ENCODE measurements at regions not wholly inside any gene's neighbourhood (a gene's known extent, or its start where the extent isn't known, plus 50 kb on each side); places are given as distances from the start of the nearest gene placed in this dataset.
A peak's percentile ranks its signal among the peaks of the same experiment; 100 is the strongest.

GRCh38 chr9:120107138-120107537, 472.8 kb downstream of the CDK5RAP2 start:
- DNase-seq: no peak

GRCh38 chr9:120104771-120105170, 475.2 kb downstream of the CDK5RAP2 start:
- DNase-seq: no peak

GRCh38 chr9:120100595-120100994, 479.4 kb downstream of the CDK5RAP2 start:
- DNase-seq: no peak

- no peak for DNase-seq
These were observed 480.9 kb downstream of the CDK5RAP2 start for GRCh38 chr9:120099065-120099464.

GRCh38 chr9:120098584-120098983, 481.4 kb downstream of the CDK5RAP2 start:
- DNase-seq: no peak

GRCh38 chr9:120091206-120091605, 488.8 kb downstream of the CDK5RAP2 start:
- DNase-seq: no peak

- DNase-seq: peak; percentile 66
These were observed 499.1 kb downstream of the CDK5RAP2 start for GRCh38 chr9:120080849-120081248.

GRCh38 chr9:120078112-120078511, 501.9 kb downstream of the CDK5RAP2 start:
- DNase-seq: no peak

GRCh38 chr9:120071760-120072159, 508.2 kb downstream of the CDK5RAP2 start:
- DNase-seq: no peak

- no peak for DNase-seq
These were observed 513.7 kb downstream of the CDK5RAP2 start for GRCh38 chr9:120066315-120066714.

GRCh38 chr9:120065151-120065550, 514.8 kb downstream of the CDK5RAP2 start:
- no peak for DNase-seq

- DNase-seq: no peak
These were observed 535.0 kb downstream of the CDK5RAP2 start for GRCh38 chr9:120045011-120045410.

- peak; percentile 21 for DNase-seq
These were observed 536.5 kb downstream of the CDK5RAP2 start for GRCh38 chr9:120043448-120043847.

- no peak for DNase-seq
These were observed 539.1 kb downstream of the CDK5RAP2 start for GRCh38 chr9:120040896-120041295.

GRCh38 chr9:120038342-120038741, 541.6 kb downstream of the CDK5RAP2 start:
- no peak for DNase-seq

GRCh38 chr9:120032639-120033038, 547.3 kb downstream of the CDK5RAP2 start:
- no peak for DNase-seq

- DNase-seq: no peak
These were observed 549.1 kb downstream of the CDK5RAP2 start for GRCh38 chr9:120030847-120031246.

- DNase-seq: no peak
These were observed 561.4 kb downstream of the CDK5RAP2 start for GRCh38 chr9:120018550-120018949.

GRCh38 chr9:120018037-120018436, 561.9 kb downstream of the CDK5RAP2 start:
- DNase-seq: no peak

GRCh38 chr9:120016231-120016630, 563.7 kb downstream of the CDK5RAP2 start:
- DNase-seq: no peak

- DNase-seq: no peak
These were observed 565.2 kb downstream of the CDK5RAP2 start for GRCh38 chr9:120014796-120015195.

- no peak for DNase-seq
These were observed 570.1 kb downstream of the CDK5RAP2 start for GRCh38 chr9:120009856-120010255.

- DNase-seq: peak; percentile 5
These were observed 578.4 kb downstream of the CDK5RAP2 start for GRCh38 chr9:120001536-120001935.

- no peak for DNase-seq
These were observed 581.4 kb downstream of the CDK5RAP2 start for GRCh38 chr9:119998614-119999013.

GRCh38 chr9:119991797-119992196, 588.2 kb downstream of the CDK5RAP2 start:
- no peak for DNase-seq

GRCh38 chr9:119986713-119987112, 593.3 kb downstream of the CDK5RAP2 start:
- DNase-seq: no peak
